ENCODE measurements at regions not wholly inside any gene's neighbourhood (a gene's known extent, or its start where the extent isn't known, plus 50 kb on each side); places are given as distances from the start of the nearest gene placed in this dataset.

DNA sequence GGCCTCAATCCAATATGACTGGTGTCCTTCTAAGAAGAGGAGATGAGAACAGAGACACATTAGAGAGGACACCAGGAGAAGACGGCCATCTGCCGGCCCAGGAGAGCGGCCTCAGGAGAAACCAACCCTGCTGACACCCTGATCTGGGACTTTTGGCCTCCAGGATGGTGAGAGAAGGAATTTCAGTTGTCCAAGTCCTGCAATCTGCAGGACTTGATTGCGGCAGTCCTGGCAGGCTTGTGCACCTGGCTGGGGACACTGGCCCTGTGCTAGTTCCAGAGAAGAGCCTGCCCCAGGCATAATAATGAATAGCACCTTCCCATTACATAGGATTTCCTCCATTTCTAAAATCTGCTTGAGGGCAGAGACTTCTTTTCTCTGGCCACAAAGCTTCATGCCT, 409.9 kb upstream of the SHH start:
- Histone ChIP-seq H3K27me3 (ENCODE audit: control insufficient read depth, insufficient read depth, low read length) (peaks cover 4% of the 10 kb centered on the region; the same call in 1 of the 2 replicates), H3K4me1 (ENCODE audit: control insufficient read depth, insufficient read depth, low read length) (no peaks in the 10 kb centered on the region), H3K27ac (ENCODE audit: low read depth, low read length) (no peak overlapping the region)

DNA sequence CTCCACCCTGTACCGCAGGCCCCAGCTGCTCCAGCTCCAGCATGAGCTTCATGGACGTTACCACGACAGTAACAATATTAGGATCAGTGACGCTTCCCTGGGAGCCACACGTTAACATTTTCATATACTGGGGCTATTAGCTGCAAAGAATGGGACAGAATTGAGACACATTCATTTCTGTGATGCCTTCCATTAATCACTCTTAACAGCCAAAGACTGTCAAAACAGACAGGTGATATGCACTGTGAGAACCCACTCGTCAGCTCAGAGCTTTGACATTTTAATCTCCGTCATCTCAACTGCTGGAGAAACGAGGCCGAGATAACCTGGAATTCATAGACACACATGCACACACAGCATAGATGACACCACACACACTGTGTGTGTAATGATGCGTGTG, 408.4 kb upstream of the SHH start:
- Histone ChIP-seq H3K27me3 (ENCODE audit: control insufficient read depth, insufficient read depth, low read length) (peaks cover 4% of the 10 kb centered on the region; the same call in 1 of the 2 replicates), H3K9ac (ENCODE audit: low read length) (no peak overlapping the region), H3K27ac (ENCODE audit: low read depth, low read length) (no peak overlapping the region), H3K4me3 (ENCODE audit: low read depth, low read length) (no peak overlapping the region), H3K4me1 (ENCODE audit: control insufficient read depth, insufficient read depth, low read length) (no peaks in the 10 kb centered on the region), H3K36me3 (ENCODE audit: control insufficient read depth, insufficient read depth, low read length) (no peaks in the 10 kb centered on the region), H3K9me3 (ENCODE audit: control insufficient read depth, insufficient read depth, low read depth, low read length) (peaks cover 8% of the 10 kb centered on the region)

More for the DNA sequence above, 409.9 kb upstream of the SHH start:
- H3K36me3 ChIP-seq (ENCODE audit: control insufficient read depth, insufficient read depth, low read length), result no peaks in the 10 kb centered on the region
- no peak overlapping the region for H3K4me3 ChIP-seq (ENCODE audit: low read depth, low read length)
- H3K9me3 ChIP-seq (ENCODE audit: control insufficient read depth, insufficient read depth, low read depth, low read length), result peaks cover 8% of the 10 kb centered on the region
- no peak overlapping the region for H3K9ac ChIP-seq (ENCODE audit: low read length)

DNA sequence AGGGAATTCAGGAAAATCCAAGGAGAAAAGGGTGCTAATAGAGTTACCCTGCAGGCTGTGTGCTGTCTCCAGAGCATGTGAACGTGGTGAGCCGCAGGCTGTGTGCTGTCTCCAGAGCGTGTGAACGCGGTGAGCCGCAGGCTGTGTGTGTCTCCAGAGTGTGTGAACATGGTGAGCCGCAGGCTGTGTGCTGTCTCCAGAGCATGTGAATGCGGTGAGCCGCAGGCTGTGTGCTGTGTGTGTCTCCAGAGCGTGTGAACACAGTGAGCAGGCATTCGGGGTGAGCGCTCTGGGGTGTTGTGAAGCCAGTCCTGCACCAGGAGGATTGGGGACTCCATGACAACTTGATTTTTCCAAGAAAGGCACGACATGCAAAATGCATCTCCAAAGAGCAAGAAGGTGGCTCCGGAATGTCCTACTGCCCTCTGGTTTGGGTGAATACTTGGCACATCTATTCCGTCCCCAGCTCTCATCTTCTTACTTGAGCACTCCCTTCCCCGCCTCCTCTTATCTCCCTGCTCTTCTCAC, 407.9 kb upstream of the SHH start:
- Histone ChIP-seq H3K4me3 (ENCODE audit: low read depth, low read length) (no peak overlapping the region), H3K27me3 (ENCODE audit: control insufficient read depth, insufficient read depth, low read length) (peaks cover 4% of the 10 kb centered on the region; the same call in 1 of the 2 replicates), H3K27ac (ENCODE audit: low read depth, low read length) (no peak overlapping the region), H3K9ac (ENCODE audit: low read length) (no peak overlapping the region), H3K9me3 (ENCODE audit: control insufficient read depth, insufficient read depth, low read depth, low read length) (peaks cover 6% of the 10 kb centered on the region), H3K36me3 (ENCODE audit: control insufficient read depth, insufficient read depth, low read length) (no peaks in the 10 kb centered on the region), H3K4me1 (ENCODE audit: control insufficient read depth, insufficient read depth, low read length) (no peaks in the 10 kb centered on the region)

DNA sequence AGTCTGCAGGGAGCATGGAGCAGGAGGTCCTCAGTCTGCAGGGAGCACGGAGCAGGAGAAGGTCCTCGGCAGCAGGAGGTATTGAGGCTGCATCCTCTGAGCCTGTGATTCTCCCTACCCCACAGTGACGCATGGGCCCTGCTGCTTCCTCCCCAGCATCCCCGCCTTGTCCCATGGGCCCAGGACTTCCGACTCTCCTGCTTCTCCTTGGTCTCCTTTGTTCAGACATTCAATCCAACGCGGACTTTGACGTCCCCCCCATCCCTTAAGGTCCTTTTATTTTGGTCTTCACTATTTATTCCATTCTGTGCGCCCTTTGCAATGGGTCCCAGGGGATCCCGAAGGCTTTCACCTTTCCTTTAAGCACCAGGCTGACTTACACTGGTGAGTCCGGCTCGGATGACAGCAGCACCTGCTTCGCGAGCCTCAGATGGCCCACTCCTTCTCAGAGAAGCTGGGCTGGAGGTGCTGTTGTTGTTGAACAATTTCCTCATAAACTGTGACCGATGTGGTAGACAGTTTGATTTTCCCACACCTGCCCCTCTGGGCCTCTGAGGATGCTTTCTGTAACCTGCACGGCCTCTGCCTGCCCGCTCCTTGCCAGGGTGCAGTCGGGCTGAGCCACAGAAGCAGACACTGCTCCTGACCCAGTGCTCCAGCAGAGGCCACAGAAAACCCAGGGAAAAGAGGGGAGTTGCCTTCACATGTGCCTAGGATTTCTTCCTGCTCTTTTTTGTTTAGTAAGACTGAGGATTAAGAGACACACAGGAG, 407.2 kb upstream of the SHH start:
- no peak overlapping the region for H3K4me3 ChIP-seq (ENCODE audit: low read depth, low read length)
- no peaks in the 10 kb centered on the region for H3K4me1 ChIP-seq (ENCODE audit: control insufficient read depth, insufficient read depth, low read length)
- H3K9ac ChIP-seq (ENCODE audit: low read length), result no peak overlapping the region
- H3K9me3 ChIP-seq (ENCODE audit: control insufficient read depth, insufficient read depth, low read depth, low read length), result 0 out of 2 replicates have a peak, but pooled peaks cover under 1% of the 10 kb centered on the region
- peaks cover 4% of the 10 kb centered on the region; the same call in 1 of the 2 replicates for H3K27me3 ChIP-seq (ENCODE audit: control insufficient read depth, insufficient read depth, low read length)
- no peaks in the 10 kb centered on the region for H3K36me3 ChIP-seq (ENCODE audit: control insufficient read depth, insufficient read depth, low read length)
- H3K27ac ChIP-seq (ENCODE audit: low read depth, low read length), result no peak overlapping the region

DNA sequence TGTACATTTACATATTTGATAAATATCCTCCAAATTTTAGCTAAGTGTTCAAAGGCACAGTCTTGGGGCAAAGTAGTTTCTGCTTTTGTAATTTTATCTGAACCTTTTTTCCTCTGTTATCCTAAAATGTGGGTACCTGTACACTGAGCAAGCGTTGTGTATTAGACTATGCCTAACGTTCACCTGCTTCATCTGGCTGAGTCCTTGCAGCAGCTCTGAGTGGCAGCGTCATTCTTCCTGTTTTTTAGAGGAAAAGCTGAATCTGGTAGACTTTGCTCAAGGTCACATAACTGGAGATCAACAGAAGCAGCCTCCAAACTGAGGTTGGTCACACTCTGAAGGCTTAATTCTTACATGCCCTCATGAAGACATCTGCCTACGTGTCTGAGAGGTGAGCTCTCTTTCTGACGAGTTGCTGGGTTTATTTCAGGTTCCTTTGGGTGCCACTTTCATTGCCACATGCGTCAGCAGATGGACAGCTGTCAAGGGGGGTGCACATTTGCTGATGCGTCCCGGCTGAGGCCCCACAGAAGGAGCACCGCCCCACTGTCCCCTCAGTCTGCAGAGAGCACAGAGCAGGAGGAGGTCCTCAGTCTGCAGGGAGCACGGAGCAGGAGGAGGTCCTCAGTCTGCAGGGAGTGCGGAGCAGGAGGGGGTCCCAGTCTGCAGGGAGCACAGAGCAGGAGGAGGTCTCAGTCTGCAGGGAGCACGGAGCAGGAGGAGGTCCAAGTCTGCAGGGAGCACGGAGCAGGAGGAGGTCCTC, 406.5 kb upstream of the SHH start:
- H3K4me1 ChIP-seq (ENCODE audit: control insufficient read depth, insufficient read depth, low read length), result no peaks in the 10 kb centered on the region
- no peak overlapping the region for H3K4me3 ChIP-seq (ENCODE audit: low read depth, low read length)
- no peak overlapping the region for H3K9ac ChIP-seq (ENCODE audit: low read length)
- H3K36me3 ChIP-seq (ENCODE audit: control insufficient read depth, insufficient read depth, low read length), result no peaks in the 10 kb centered on the region
- H3K27ac ChIP-seq (ENCODE audit: low read depth, low read length), result no peak overlapping the region
- H3K27me3 ChIP-seq (ENCODE audit: control insufficient read depth, insufficient read depth, low read length), result peaks cover 4% of the 10 kb centered on the region; the same call in 1 of the 2 replicates
- no peaks in the 10 kb centered on the region for H3K9me3 ChIP-seq (ENCODE audit: control insufficient read depth, insufficient read depth, low read depth, low read length)

DNA sequence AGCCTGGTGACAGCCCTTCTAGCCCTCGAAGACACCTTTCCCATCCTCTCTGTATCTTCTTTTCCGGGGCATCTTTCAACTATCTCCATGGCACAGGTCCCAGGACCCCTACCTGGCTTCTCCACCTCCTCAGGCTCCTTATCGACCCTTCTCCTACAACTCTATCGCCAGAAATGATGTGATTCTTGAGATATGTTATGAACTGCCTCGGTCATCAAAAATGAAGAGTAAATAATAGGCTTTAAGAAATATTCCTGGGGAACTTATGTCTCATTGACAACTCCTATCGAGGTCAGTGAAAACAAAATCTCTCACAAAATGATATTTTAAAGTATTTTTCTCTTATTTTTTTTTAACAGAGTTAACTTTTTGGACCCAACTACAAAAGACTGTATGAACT, 405.5 kb upstream of the SHH start:
- Histone ChIP-seq H3K9ac (ENCODE audit: low read length) (no peak overlapping the region), H3K4me3 (ENCODE audit: low read depth, low read length) (no peak overlapping the region), H3K9me3 (ENCODE audit: control insufficient read depth, insufficient read depth, low read depth, low read length) (no peaks in the 10 kb centered on the region), H3K27ac (ENCODE audit: low read depth, low read length) (no peak overlapping the region), H3K36me3 (ENCODE audit: control insufficient read depth, insufficient read depth, low read length) (no peaks in the 10 kb centered on the region), H3K27me3 (ENCODE audit: control insufficient read depth, insufficient read depth, low read length) (peaks cover 4% of the 10 kb centered on the region; the same call in 1 of the 2 replicates), H3K4me1 (ENCODE audit: control insufficient read depth, insufficient read depth, low read length) (no peaks in the 10 kb centered on the region)

DNA sequence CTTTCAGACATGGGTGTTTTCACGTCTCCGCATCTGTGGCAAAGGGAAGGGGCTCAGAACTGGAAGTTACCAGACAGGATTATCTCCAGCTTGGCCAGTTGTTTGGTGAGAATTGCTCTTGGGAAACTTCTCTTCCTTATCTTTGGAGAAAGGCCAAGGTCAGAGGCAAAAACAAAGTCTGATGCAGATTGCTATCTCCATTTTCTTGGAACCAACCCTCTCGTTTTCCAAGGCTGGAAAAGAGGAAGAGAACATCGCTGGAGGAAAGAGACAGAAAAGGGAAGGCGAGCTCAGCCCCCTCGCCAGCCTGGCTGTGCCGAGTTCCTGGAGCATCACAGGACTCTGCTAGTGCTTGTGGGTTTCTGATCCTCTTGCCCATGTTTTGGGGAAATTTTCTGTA, 396.8 kb upstream of the SHH start:
- no peak overlapping the region for H3K4me3 ChIP-seq (ENCODE audit: low read depth, low read length)
- H3K36me3 ChIP-seq (ENCODE audit: control insufficient read depth, insufficient read depth, low read length), result no peaks in the 10 kb centered on the region
- H3K4me1 ChIP-seq (ENCODE audit: control insufficient read depth, insufficient read depth, low read length), result no peaks in the 10 kb centered on the region
- no peaks in the 10 kb centered on the region for H3K9me3 ChIP-seq (ENCODE audit: control insufficient read depth, insufficient read depth, low read depth, low read length)
- H3K9ac ChIP-seq (ENCODE audit: low read length), result no peak overlapping the region
- H3K27ac ChIP-seq (ENCODE audit: low read depth, low read length), result no peak overlapping the region
- no peaks in the 10 kb centered on the region for H3K27me3 ChIP-seq (ENCODE audit: control insufficient read depth, insufficient read depth, low read length)

DNA sequence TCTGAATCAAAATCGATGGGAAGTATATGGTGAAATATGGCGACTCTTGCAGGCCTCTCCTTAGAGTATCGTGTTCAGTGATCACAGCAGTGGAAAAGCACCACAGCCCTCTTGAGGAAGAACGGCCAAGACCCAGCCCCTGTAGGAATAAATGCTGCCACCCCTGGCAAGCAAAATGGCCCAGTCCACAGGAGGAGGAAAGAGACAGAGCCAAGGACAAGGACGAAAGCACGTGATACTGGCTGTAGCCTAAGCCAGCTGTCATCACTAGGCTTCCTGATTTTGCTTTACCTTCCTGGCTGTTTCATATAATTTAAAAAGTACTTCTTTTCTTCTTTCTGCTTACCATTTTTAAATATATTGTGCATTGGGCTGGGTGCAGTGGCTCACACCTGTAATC, 395.0 kb upstream of the SHH start:
- Histone ChIP-seq H3K4me1 (ENCODE audit: control insufficient read depth, insufficient read depth, low read length) (no peaks in the 10 kb centered on the region), H3K9ac (ENCODE audit: low read length) (no peak overlapping the region), H3K4me3 (ENCODE audit: low read depth, low read length) (no peak overlapping the region), H3K9me3 (ENCODE audit: control insufficient read depth, insufficient read depth, low read depth, low read length) (no peaks in the 10 kb centered on the region), H3K27me3 (ENCODE audit: control insufficient read depth, insufficient read depth, low read length) (no peaks in the 10 kb centered on the region), H3K36me3 (ENCODE audit: control insufficient read depth, insufficient read depth, low read length) (no peaks in the 10 kb centered on the region), H3K27ac (ENCODE audit: low read depth, low read length) (no peak overlapping the region)

DNA sequence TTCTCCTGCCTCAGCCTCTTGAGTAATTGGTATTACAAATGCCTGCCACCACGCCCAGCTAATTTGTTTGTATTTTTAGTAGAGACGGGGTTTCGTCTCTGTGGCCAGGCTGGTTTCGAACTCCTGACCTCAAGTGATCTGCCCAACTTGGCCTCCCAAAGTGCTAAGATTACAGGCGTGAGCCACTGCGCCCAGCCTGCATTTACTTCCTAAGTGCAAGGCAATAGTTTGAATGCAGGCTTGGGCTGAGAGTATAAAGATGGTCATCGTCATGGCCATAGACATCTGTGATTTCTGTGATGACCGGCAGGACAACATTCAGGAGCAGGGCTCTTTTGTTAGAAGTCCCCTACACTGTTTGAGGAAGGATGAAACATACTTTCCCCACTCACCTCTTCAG, 393.9 kb upstream of the SHH start:
- Histone ChIP-seq H3K27ac (ENCODE audit: low read depth, low read length) (no peak overlapping the region), H3K36me3 (ENCODE audit: control insufficient read depth, insufficient read depth, low read length) (no peaks in the 10 kb centered on the region), H3K4me1 (ENCODE audit: control insufficient read depth, insufficient read depth, low read length) (no peaks in the 10 kb centered on the region), H3K27me3 (ENCODE audit: control insufficient read depth, insufficient read depth, low read length) (no peaks in the 10 kb centered on the region), H3K9ac (ENCODE audit: low read length) (no peak overlapping the region), H3K4me3 (ENCODE audit: low read depth, low read length) (no peak overlapping the region), H3K9me3 (ENCODE audit: control insufficient read depth, insufficient read depth, low read depth, low read length) (no peaks in the 10 kb centered on the region)

DNA sequence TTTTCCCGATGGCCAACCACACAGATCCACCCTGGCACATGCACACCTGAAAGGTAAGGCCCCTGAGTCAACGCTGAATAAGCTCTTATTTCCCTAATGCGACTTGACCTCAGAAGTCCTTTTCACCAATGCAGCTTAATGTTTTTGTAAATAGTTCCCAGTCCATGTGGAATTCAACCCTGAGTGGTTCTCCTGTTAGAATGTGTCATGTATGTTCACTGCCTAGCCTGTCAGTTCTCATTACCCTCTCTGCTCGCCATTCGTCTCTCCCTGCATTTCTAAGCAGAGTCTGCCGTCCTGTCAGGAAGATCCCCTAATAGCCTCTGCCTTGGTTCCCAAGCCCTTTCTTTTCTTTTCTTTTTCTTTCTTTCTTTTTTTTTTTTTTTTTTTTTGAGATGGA, 392.6 kb upstream of the SHH start:
- H3K27ac ChIP-seq (ENCODE audit: low read depth, low read length), result no peak overlapping the region
- H3K4me3 ChIP-seq (ENCODE audit: low read depth, low read length), result no peak overlapping the region
- H3K9ac ChIP-seq (ENCODE audit: low read length), result no peak overlapping the region
- H3K9me3 ChIP-seq (ENCODE audit: control insufficient read depth, insufficient read depth, low read depth, low read length), result no peaks in the 10 kb centered on the region
- H3K36me3 ChIP-seq (ENCODE audit: control insufficient read depth, insufficient read depth, low read length), result no peaks in the 10 kb centered on the region
- no peaks in the 10 kb centered on the region for H3K4me1 ChIP-seq (ENCODE audit: control insufficient read depth, insufficient read depth, low read length)
- no peaks in the 10 kb centered on the region for H3K27me3 ChIP-seq (ENCODE audit: control insufficient read depth, insufficient read depth, low read length)

DNA sequence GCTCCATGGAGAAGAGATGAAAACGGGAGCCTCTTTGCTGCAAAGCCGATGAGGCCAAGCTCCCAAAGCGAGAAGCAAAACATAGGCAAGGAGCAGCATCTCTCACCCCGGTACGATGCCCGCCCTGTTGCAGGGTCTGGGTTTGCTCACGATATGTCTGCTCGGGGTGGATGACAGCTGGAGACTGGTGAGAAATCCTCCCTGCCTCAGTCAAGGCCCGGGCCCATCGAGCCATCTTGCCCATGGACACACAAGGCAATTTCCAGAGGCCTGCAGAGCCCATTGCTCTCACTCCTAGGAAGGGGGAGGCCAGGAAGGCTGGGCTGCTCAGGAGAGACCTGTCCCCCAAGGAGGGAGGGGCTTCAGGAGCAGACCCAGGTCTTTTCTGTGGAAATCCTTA, 391.7 kb upstream of the SHH start:
- H3K9ac ChIP-seq (ENCODE audit: low read length), result no peak overlapping the region
- no peaks in the 10 kb centered on the region for H3K27me3 ChIP-seq (ENCODE audit: control insufficient read depth, insufficient read depth, low read length)
- no peaks in the 10 kb centered on the region for H3K4me1 ChIP-seq (ENCODE audit: control insufficient read depth, insufficient read depth, low read length)
- H3K27ac ChIP-seq (ENCODE audit: low read depth, low read length), result no peak overlapping the region
- no peak overlapping the region for H3K4me3 ChIP-seq (ENCODE audit: low read depth, low read length)
- H3K36me3 ChIP-seq (ENCODE audit: control insufficient read depth, insufficient read depth, low read length), result no peaks in the 10 kb centered on the region
- no peaks in the 10 kb centered on the region for H3K9me3 ChIP-seq (ENCODE audit: control insufficient read depth, insufficient read depth, low read depth, low read length)

All from HUES6 (cell line).